SK-N-SH treated with all-trans-retinoic acid at 6 μM for 48 hours (cell line): ENCODE measurements at regions not wholly inside any gene's neighbourhood (a gene's known extent, or its start where the extent isn't known, plus 50 kb on each side); places are given as distances from the start of the nearest gene placed in this dataset.

ENCODE experiments used
- ATAC-seq: fragments of 200-7000 bp; cut with Tn5 transposase; 3 replicates; pipeline ENCODE4 v1.9.1; 2020; ENCODE audit warnings: mild to moderate bottlenecking, moderate library complexity
- ARNTL ChIP-seq: fragments of 450-650 bp; formaldehyde crosslinking; IDR thresholded peaks from 2 replicates; pipeline ENCODE4 v1.5.0; 2020; ENCODE audit warnings: low read depth, mild to moderate bottlenecking, moderate library complexity, borderline replicate concordance
- CSDC2 ChIP-seq: fragments of 250-450 bp; sonication (Bioruptor Pico); IDR thresholded peaks from 2 replicates; pipeline ENCODE4 v1.5.0; 2020; ENCODE audit warnings: mild to moderate bottlenecking, moderate library complexity
- GLIS3 ChIP-seq: fragments of 250-450 bp; sonication (Bioruptor Pico); IDR thresholded peaks from 2 replicates; pipeline ENCODE4 v1.5.0; 2020; ENCODE audit warnings: mild to moderate bottlenecking, moderate library complexity
- ISL1 ChIP-seq: fragments of 250-450 bp; sonication (Bioruptor Pico); IDR thresholded peaks from 2 replicates; pipeline ENCODE4 v2.1.2; 2022; ENCODE audit warnings: mild to moderate bottlenecking, moderate library complexity
- OSR1 ChIP-seq: fragments of 250-450 bp; sonication (Bioruptor Pico); IDR thresholded peaks from 2 replicates; pipeline ENCODE4 v1.8.0; 2022; ENCODE audit warnings: moderate library complexity, mild to moderate bottlenecking, inconsistent platforms
- PPARA ChIP-seq: fragments of 250-450 bp; sonication (Bioruptor Pico); IDR thresholded peaks from 2 replicates; pipeline ENCODE4 v1.5.0; 2020; ENCODE audit warnings: mild to moderate bottlenecking, borderline replicate concordance
- SNAI2 ChIP-seq: fragments of 250-450 bp; sonication (Bioruptor Pico); IDR thresholded peaks from 2 replicates; pipeline ENCODE4 v1.5.0; 2020; ENCODE audit warnings: mild to moderate bottlenecking, moderate library complexity
- TCF4 ChIP-seq: fragments of 250-450 bp; sonication (Bioruptor Pico); IDR thresholded peaks from 2 replicates; pipeline ENCODE4 v1.8.0; 2021; ENCODE audit warnings: mild to moderate bottlenecking, moderate library complexity, borderline replicate concordance
- ZC3H10 ChIP-seq: fragments of 250-450 bp; sonication (Bioruptor Pico); IDR thresholded peaks from 2 replicates; pipeline ENCODE4 v1.5.1; 2021; ENCODE audit warnings: mild to moderate bottlenecking, moderate library complexity
- ZFP3 ChIP-seq: fragments of 250-450 bp; sonication (Bioruptor Pico); IDR thresholded peaks from 2 replicates; pipeline ENCODE4 v1.5.0; 2020; ENCODE audit warnings: mild to moderate bottlenecking, moderate library complexity
- ZFP30 ChIP-seq: fragments of 450-650 bp; formaldehyde crosslinking; IDR thresholded peaks from 2 replicates; pipeline ENCODE4 v1.5.0; 2022; ENCODE audit warnings: mild to moderate bottlenecking, moderate library complexity
- ZNF565 ChIP-seq: fragments of 450-650 bp; formaldehyde crosslinking; conservative IDR thresholded peaks from 2 replicates; pipeline ENCODE4 v1.5.0; 2020; ENCODE audit warnings: low read depth, mild to moderate bottlenecking, moderate library complexity
- ZNF70 ChIP-seq: fragments of 450-650 bp; formaldehyde crosslinking; IDR thresholded peaks from 2 replicates; pipeline ENCODE4 v1.5.0; 2020; ENCODE audit warnings: mild to moderate bottlenecking, moderate library complexity
- ZNF8 ChIP-seq: fragments of 450-650 bp; formaldehyde crosslinking; IDR thresholded peaks from 2 replicates; pipeline ENCODE4 v1.5.0; 2020; ENCODE audit warnings: mild to moderate bottlenecking, moderate library complexity
- TF ChIP-seq, protein P1 (sequence below): fragments of 250-450 bp; sonication (Bioruptor Pico); IDR thresholded peaks from 2 replicates; pipeline ENCODE4 v1.8.0; 2020; ENCODE audit warnings: mild to moderate bottlenecking, moderate library complexity, borderline replicate concordance
- TF ChIP-seq, protein P2 (sequence below): fragments of 250-450 bp; sonication (Bioruptor Pico); IDR thresholded peaks from 2 replicates; pipeline ENCODE4 v1.5.1; 2021; ENCODE audit warnings: mild to moderate bottlenecking, moderate library complexity
- TF ChIP-seq, protein P3 (sequence below): fragments of 250-450 bp; sonication (Bioruptor Pico); IDR thresholded peaks from 2 replicates; pipeline ENCODE4 v1.5.0; 2020; ENCODE audit warnings: mild to moderate bottlenecking, moderate library complexity
- TF ChIP-seq, protein P4 (sequence below): fragments of 250-450 bp; sonication (Bioruptor Pico); IDR thresholded peaks from 2 replicates; pipeline ENCODE4 v1.5.1; 2020; ENCODE audit warnings: low read depth, mild to moderate bottlenecking, moderate library complexity
- TF ChIP-seq, protein P5 (sequence below): fragments of 250-450 bp; sonication (Bioruptor Pico); IDR thresholded peaks from 2 replicates; pipeline ENCODE4 v1.8.0; 2021; ENCODE audit warnings: low read depth, mild to moderate bottlenecking, moderate library complexity, borderline replicate concordance

DNA sequence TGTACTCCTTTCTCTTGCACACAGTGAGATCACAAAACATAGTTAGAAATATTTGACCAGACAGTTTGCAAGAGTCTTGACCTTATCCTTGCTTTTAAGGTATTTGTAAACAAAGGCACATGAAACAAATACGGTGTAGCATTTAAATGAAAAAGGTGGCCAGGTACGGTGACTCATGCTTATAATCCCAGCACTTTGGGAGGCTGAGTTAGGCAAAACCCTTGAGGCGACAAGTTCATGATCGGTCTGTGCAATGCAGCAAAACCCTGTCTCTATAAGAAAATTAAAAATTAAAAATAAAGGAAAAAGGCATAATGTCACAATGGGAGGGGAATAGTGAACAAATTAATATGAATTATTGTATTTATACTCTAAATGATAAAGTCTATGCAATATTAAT is 109.5 kb upstream of the PIK3C3 start:
- TF ChIP-seq OSR1 (CRISPR knock-in tag) (no peak), ISL1 (no peak), SNAI2 (CRISPR knock-in tag) (no peak), ZC3H10 (CRISPR knock-in tag) (no peak), ZNF565 (no peak), GLIS3 (no peak)
- ATAC-seq, result no peak

DNA sequence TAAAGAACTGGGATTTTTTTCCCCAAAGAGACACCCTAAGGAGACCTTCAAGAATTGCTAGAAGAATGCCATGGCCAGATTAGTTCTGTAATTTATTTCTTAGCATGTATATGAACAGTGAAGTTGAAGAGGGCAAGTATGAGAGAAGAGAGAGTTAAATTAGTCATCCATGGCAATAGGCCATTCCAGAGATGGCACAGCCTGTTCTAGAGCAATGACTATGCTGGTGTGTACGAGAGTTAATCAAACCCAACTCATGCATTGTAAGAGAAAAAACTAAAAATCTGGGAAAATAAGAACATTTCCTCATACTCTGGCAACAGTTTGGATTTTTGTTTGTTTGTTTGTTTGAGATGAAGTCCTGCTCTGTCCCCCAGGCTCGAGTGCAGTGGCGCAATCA is 112.1 kb upstream of the PIK3C3 start:
- no peak for TF ChIP-seq ZNF8 (CRISPR knock-in tag)
- TF ChIP-seq, protein P1, sequence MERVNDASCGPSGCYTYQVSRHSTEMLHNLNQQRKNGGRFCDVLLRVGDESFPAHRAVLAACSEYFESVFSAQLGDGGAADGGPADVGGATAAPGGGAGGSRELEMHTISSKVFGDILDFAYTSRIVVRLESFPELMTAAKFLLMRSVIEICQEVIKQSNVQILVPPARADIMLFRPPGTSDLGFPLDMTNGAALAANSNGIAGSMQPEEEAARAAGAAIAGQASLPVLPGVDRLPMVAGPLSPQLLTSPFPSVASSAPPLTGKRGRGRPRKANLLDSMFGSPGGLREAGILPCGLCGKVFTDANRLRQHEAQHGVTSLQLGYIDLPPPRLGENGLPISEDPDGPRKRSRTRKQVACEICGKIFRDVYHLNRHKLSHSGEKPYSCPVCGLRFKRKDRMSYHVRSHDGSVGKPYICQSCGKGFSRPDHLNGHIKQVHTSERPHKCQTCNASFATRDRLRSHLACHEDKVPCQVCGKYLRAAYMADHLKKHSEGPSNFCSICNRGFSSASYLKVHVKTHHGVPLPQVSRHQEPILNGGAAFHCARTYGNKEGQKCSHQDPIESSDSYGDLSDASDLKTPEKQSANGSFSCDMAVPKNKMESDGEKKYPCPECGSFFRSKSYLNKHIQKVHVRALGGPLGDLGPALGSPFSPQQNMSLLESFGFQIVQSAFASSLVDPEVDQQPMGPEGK (CRISPR knock-in tag), result no peak
- TF ChIP-seq, protein P2, sequence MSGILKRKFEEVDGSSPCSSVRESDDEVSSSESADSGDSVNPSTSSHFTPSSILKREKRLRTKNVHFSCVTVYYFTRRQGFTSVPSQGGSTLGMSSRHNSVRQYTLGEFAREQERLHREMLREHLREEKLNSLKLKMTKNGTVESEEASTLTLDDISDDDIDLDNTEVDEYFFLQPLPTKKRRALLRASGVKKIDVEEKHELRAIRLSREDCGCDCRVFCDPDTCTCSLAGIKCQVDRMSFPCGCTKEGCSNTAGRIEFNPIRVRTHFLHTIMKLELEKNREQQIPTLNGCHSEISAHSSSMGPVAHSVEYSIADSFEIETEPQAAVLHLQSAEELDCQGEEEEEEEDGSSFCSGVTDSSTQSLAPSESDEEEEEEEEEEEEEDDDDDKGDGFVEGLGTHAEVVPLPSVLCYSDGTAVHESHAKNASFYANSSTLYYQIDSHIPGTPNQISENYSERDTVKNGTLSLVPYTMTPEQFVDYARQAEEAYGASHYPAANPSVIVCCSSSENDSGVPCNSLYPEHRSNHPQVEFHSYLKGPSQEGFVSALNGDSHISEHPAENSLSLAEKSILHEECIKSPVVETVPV (CRISPR knock-in tag), result no peak
- ATAC-seq, result no peak

DNA sequence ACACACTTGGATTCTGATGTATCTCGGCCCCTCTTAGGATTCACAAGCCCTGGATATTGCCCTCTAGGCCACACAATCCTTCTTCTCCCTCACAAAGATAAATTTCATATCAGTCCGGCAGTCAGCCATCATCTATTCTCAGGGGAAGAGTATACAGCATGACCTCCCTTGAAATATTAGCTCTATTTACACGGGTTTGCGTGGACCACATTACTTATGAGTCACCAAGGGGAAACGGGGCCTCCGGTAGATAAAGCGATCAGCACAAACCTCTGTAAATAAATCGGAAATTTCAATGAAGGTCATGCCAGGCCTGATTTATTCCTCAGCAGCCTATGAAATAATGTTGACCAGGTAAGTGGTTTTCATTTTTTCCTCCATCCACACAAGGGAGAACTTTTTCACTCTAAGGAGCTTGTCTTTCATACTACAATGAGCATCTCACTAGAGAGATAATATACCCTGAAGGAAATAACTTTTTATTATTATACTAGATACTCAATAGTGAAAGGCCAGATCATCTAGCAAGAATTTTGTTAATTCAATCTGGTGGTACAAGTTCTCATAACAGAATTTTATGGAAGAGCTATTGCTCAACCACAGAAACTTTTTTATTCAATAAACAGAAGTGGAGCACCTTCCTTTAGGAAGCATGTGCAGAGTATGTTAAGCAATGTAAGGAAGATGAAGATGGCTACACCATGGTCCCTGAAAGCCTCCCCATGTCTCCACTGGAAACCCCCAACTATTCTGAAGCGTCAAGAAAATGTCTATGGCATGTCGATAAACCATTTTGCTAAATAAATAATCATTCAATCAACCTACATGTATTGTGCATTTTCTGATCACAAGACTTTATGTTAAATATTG is 125.2 kb upstream of the PIK3C3 start:
- ATAC-seq, result peak; percentile 54
- TF ChIP-seq CSDC2 (CRISPR knock-in tag) (peak; percentile 79), SNAI2 (CRISPR knock-in tag) (no peak), OSR1 (CRISPR knock-in tag) (no peak), ISL1 (peak; percentile 68), ZNF70 (no peak), ZFP3 (CRISPR knock-in tag) (0 out of 2 replicates have a peak, but pooled peaks have one; percentile 60)
- TF ChIP-seq, protein P1 (CRISPR knock-in tag), result 0 out of 2 replicates have a peak, but pooled peaks have one; percentile 70

DNA sequence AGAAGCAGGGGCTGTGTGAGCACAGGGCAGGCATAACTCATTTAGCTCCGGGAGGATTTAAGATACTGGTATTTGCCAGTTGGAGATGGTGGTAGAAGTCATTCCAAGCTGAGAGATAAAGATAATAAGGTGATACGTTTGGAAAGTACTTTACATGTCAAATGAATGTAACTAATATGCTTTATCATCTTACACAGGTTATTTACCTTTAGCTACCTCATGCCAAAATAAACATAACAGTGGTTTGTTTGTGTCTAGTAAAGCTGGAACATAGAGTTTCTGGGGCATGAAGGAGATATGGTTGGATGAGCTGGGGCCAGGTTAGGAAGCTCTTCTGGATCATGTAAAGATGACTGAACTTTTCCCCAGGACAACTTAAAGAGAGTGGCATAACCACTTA is 126.9 kb upstream of the PIK3C3 start:
- TF ChIP-seq, protein P3, sequence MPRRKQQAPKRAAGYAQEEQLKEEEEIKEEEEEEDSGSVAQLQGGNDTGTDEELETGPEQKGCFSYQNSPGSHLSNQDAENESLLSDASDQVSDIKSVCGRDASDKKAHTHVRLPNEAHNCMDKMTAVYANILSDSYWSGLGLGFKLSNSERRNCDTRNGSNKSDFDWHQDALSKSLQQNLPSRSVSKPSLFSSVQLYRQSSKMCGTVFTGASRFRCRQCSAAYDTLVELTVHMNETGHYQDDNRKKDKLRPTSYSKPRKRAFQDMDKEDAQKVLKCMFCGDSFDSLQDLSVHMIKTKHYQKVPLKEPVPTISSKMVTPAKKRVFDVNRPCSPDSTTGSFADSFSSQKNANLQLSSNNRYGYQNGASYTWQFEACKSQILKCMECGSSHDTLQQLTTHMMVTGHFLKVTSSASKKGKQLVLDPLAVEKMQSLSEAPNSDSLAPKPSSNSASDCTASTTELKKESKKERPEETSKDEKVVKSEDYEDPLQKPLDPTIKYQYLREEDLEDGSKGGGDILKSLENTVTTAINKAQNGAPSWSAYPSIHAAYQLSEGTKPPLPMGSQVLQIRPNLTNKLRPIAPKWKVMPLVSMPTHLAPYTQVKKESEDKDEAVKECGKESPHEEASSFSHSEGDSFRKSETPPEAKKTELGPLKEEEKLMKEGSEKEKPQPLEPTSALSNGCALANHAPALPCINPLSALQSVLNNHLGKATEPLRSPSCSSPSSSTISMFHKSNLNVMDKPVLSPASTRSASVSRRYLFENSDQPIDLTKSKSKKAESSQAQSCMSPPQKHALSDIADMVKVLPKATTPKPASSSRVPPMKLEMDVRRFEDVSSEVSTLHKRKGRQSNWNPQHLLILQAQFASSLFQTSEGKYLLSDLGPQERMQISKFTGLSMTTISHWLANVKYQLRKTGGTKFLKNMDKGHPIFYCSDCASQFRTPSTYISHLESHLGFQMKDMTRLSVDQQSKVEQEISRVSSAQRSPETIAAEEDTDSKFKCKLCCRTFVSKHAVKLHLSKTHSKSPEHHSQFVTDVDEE, result no peak
- TF ChIP-seq PPARA (CRISPR knock-in tag) (no peak), ARNTL (CRISPR knock-in tag) (no peak)
- TF ChIP-seq, all 23 proteins: peak for 0
- ATAC-seq, result no peak

DNA sequence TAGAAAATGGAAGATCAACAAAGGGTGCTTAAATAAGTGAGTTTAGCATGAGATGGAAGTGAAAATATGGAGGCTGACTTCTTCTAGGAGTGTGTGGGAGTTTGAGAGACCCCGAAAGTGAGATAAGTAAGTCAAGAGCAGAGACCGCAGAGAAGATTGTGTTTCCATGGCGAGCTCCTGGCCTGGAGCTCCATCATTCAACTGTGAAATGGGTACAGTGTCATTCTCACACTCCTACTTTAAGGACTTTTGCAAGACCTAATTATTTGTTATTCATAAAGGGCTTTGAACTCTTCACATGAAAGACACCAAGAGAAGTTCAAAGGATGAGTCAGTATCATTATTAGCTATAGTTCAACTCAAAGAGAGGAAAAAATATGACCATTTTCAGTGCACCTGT is 134.2 kb upstream of the PIK3C3 start:
- no peak for ATAC-seq
- TF ChIP-seq ISL1 (no peak), TCF4 (no peak), SNAI2 (CRISPR knock-in tag) (no peak), OSR1 (CRISPR knock-in tag) (no peak), ZC3H10 (CRISPR knock-in tag) (no peak), ZNF70 (no peak), ZFP30 (CRISPR knock-in tag) (no peak), CSDC2 (CRISPR knock-in tag) (no peak), ZFP3 (CRISPR knock-in tag) (no peak), ZNF565 (no peak)
- TF ChIP-seq, protein P4, sequence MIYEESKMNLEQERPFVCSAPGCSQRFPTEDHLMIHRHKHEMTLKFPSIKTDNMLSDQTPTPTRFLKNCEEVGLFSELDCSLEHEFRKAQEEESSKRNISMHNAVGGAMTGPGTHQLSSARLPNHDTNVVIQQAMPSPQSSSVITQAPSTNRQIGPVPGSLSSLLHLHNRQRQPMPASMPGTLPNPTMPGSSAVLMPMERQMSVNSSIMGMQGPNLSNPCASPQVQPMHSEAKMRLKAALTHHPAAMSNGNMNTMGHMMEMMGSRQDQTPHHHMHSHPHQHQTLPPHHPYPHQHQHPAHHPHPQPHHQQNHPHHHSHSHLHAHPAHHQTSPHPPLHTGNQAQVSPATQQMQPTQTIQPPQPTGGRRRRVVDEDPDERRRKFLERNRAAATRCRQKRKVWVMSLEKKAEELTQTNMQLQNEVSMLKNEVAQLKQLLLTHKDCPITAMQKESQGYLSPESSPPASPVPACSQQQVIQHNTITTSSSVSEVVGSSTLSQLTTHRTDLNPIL (CRISPR knock-in tag), result no peak
- TF ChIP-seq, protein P2 (CRISPR knock-in tag), result no peak
- TF ChIP-seq, protein P5, sequence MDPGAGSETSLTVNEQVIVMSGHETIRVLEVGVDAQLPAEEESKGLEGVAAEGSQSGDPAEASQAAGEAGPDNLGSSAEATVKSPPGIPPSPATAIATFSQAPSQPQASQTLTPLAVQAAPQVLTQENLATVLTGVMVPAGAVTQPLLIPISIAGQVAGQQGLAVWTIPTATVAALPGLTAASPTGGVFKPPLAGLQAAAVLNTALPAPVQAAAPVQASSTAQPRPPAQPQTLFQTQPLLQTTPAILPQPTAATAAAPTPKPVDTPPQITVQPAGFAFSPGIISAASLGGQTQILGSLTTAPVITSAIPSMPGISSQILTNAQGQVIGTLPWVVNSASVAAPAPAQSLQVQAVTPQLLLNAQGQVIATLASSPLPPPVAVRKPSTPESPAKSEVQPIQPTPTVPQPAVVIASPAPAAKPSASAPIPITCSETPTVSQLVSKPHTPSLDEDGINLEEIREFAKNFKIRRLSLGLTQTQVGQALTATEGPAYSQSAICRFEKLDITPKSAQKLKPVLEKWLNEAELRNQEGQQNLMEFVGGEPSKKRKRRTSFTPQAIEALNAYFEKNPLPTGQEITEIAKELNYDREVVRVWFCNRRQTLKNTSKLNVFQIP, result no peak
